ENCODE measurements at regions not wholly inside any gene's neighbourhood (a gene's known extent, or its start where the extent isn't known, plus 50 kb on each side); places are given as distances from the start of the nearest gene placed in this dataset.

- no peak for TF ChIP-seq CTCF (conservative IDR thresholded peaks at IDR 0.05; ENCODE audit: low read length)
- no peak for TF ChIP-seq EZH2phosphoT487 (IDR thresholded peaks at IDR 0.05; ENCODE audit: borderline replicate concordance)
Measured at GRCh38 chr13:70950664-70951063, 842.4 kb upstream of the KLHL1 start.

All from Loucy (cell line).